SJSA1 (cell line): ENCODE measurements at regions not wholly inside any gene's neighbourhood (a gene's known extent, or its start where the extent isn't known, plus 50 kb on each side); places are given as distances from the start of the nearest gene placed in this dataset.
A peak's percentile ranks its signal among the peaks of the same experiment; 100 is the strongest.

ENCODE experiments used
- DNase-seq, 2 experiments: peaks; one replicate each; pipeline ENCODE4 v3.0.0-alpha.2; 2015 to 2020; ENCODE audit warnings: low spot score in 2 of 2, low read depth in 1 of 2
- H3K27ac ChIP-seq: fragments of 250-450 bp; sonication (Bioruptor Pico); 2 replicates; pipeline ENCODE4 v1.5.1; 2020; ENCODE audit warnings: mild to moderate bottlenecking, moderate library complexity
- H3K27me3 ChIP-seq: fragments of 250-450 bp; sonication (Bioruptor Pico); replicated peaks from 2 replicates; pipeline ENCODE4 v1.5.1; 2020; ENCODE audit warnings: mild to moderate bottlenecking, moderate library complexity
- H3K36me3 ChIP-seq: fragments of 250-450 bp; sonication (Bioruptor Pico); 2 replicates; pipeline ENCODE4 v1.5.1; 2020; ENCODE audit warnings: mild to moderate bottlenecking
- H3K4me1 ChIP-seq: fragments of 250-450 bp; sonication (Bioruptor Pico); replicated peaks from 2 replicates; pipeline ENCODE4 v1.6.1; 2021; ENCODE audit warnings: mild to moderate bottlenecking
- H3K4me3 ChIP-seq: fragments of 250-450 bp; sonication (Bioruptor Pico); 2 replicates; pipeline ENCODE4 v1.5.1; 2020; ENCODE audit warnings: mild to moderate bottlenecking
- H3K9me3 ChIP-seq: fragments of 250-450 bp; sonication (Bioruptor Pico); replicated peaks from 2 replicates; pipeline ENCODE4 v1.5.1; 2020; ENCODE audit warnings: mild to moderate bottlenecking

GRCh38 chr10:33126742-33127141, 168.7 kb upstream of the ITGB1 start:
- Histone ChIP-seq H3K36me3 (no peaks in the 10 kb centered on the region), H3K4me3 (no peak overlapping the region), H3K4me1 (peaks cover 49% of the 10 kb centered on the region), H3K27me3 (no peaks in the 10 kb centered on the region), H3K27ac (no peak overlapping the region), H3K9me3 (no peaks in the 10 kb centered on the region)
- no peak for DNase-seq

- Histone ChIP-seq H3K36me3 (no peaks in the 10 kb centered on the region), H3K27ac (peak overlapping the region; percentile 10; the same call in 1 of the 2 replicates), H3K9me3 (no peaks in the 10 kb centered on the region), H3K27me3 (no peaks in the 10 kb centered on the region), H3K4me1 (peaks cover 58% of the 10 kb centered on the region), H3K4me3 (no peak overlapping the region)
- no peak for DNase-seq
These were observed 167.8 kb upstream of the ITGB1 start for GRCh38 chr10:33125522-33126517.

GRCh38 chr10:33125111-33125510, 167.1 kb upstream of the ITGB1 start:
- H3K27ac ChIP-seq: no peak overlapping the region
- H3K4me3 ChIP-seq: no peak overlapping the region
- no peaks in the 10 kb centered on the region for H3K36me3 ChIP-seq
- H3K9me3 ChIP-seq: no peaks in the 10 kb centered on the region
- no peak for DNase-seq
- no peaks in the 10 kb centered on the region for H3K27me3 ChIP-seq
- H3K4me1 ChIP-seq: peaks cover 57% of the 10 kb centered on the region

GRCh38 chr10:33123680-33124079, 165.7 kb upstream of the ITGB1 start:
- Histone ChIP-seq H3K27ac (no peak overlapping the region), H3K9me3 (no peaks in the 10 kb centered on the region), H3K36me3 (no peaks in the 10 kb centered on the region), H3K4me3 (no peak overlapping the region), H3K27me3 (no peaks in the 10 kb centered on the region), H3K4me1 (peaks cover 43% of the 10 kb centered on the region)
- no peak for DNase-seq

- no peaks in the 10 kb centered on the region for H3K36me3 ChIP-seq
- no peak overlapping the region for H3K4me3 ChIP-seq
- H3K27ac ChIP-seq: peak overlapping the region; percentile 70
- no peaks in the 10 kb centered on the region for H3K27me3 ChIP-seq
- peak; percentile 92 for DNase-seq
- H3K4me1 ChIP-seq: peaks cover 39% of the 10 kb centered on the region
- H3K9me3 ChIP-seq: no peaks in the 10 kb centered on the region
These were observed 164.2 kb upstream of the ITGB1 start for GRCh38 chr10:33122014-33122809.

GRCh38 chr10:33120700-33121099, 162.7 kb upstream of the ITGB1 start:
- peaks cover 44% of the 10 kb centered on the region for H3K4me1 ChIP-seq
- DNase-seq: no peak
- H3K36me3 ChIP-seq: no peaks in the 10 kb centered on the region
- H3K27ac ChIP-seq: no peak overlapping the region
- no peaks in the 10 kb centered on the region for H3K27me3 ChIP-seq
- H3K9me3 ChIP-seq: no peaks in the 10 kb centered on the region
- H3K4me3 ChIP-seq: no peak overlapping the region

GRCh38 chr10:33120275-33120674, 162.2 kb upstream of the ITGB1 start:
- peaks cover 42% of the 10 kb centered on the region for H3K4me1 ChIP-seq
- no peaks in the 10 kb centered on the region for H3K9me3 ChIP-seq
- no peaks in the 10 kb centered on the region for H3K27me3 ChIP-seq
- H3K36me3 ChIP-seq: no peaks in the 10 kb centered on the region
- no peak overlapping the region for H3K4me3 ChIP-seq
- no peak for DNase-seq
- no peak overlapping the region for H3K27ac ChIP-seq

- Histone ChIP-seq H3K27ac (no peak overlapping the region), H3K9me3 (no peaks in the 10 kb centered on the region), H3K4me3 (no peak overlapping the region), H3K36me3 (no peaks in the 10 kb centered on the region), H3K4me1 (peaks cover 37% of the 10 kb centered on the region), H3K27me3 (no peaks in the 10 kb centered on the region)
- DNase-seq: no peak
These were observed 159.8 kb upstream of the ITGB1 start for GRCh38 chr10:33117816-33118215.

- no peak for DNase-seq
- Histone ChIP-seq H3K27me3 (no peaks in the 10 kb centered on the region), H3K9me3 (no peaks in the 10 kb centered on the region), H3K4me1 (peaks cover 31% of the 10 kb centered on the region), H3K4me3 (no peak overlapping the region), H3K36me3 (no peaks in the 10 kb centered on the region), H3K27ac (no peak overlapping the region)
These were observed 159.2 kb upstream of the ITGB1 start for GRCh38 chr10:33117230-33117629.

- Histone ChIP-seq H3K36me3 (no peaks in the 10 kb centered on the region), H3K4me1 (peaks cover 23% of the 10 kb centered on the region), H3K27me3 (no peaks in the 10 kb centered on the region), H3K4me3 (no peak overlapping the region), H3K9me3 (no peaks in the 10 kb centered on the region), H3K27ac (no peak overlapping the region)
- peak; percentile 62 to 67 for DNase-seq
These were observed 158.0 kb upstream of the ITGB1 start for GRCh38 chr10:33115738-33116719.

GRCh38 chr10:33114451-33114952, 156.5 kb upstream of the ITGB1 start:
- H3K36me3 ChIP-seq: no peaks in the 10 kb centered on the region
- no peak overlapping the region for H3K27ac ChIP-seq
- H3K9me3 ChIP-seq: no peaks in the 10 kb centered on the region
- no peaks in the 10 kb centered on the region for H3K27me3 ChIP-seq
- DNase-seq: no peak
- H3K4me3 ChIP-seq: no peak overlapping the region
- H3K4me1 ChIP-seq: peaks cover 20% of the 10 kb centered on the region

- Histone ChIP-seq H3K36me3 (no peaks in the 10 kb centered on the region), H3K4me3 (no peak overlapping the region), H3K27me3 (no peaks in the 10 kb centered on the region), H3K27ac (no peak overlapping the region), H3K9me3 (no peaks in the 10 kb centered on the region), H3K4me1 (peaks cover 20% of the 10 kb centered on the region)
- no peak for DNase-seq
These were observed 155.4 kb upstream of the ITGB1 start for GRCh38 chr10:33113466-33113865.

GRCh38 chr10:33112831-33113455, 154.9 kb upstream of the ITGB1 start:
- H3K27me3 ChIP-seq: no peaks in the 10 kb centered on the region
- H3K4me1 ChIP-seq: peaks cover 20% of the 10 kb centered on the region
- H3K9me3 ChIP-seq: no peaks in the 10 kb centered on the region
- no peaks in the 10 kb centered on the region for H3K36me3 ChIP-seq
- H3K27ac ChIP-seq: no peak overlapping the region
- DNase-seq: no peak
- H3K4me3 ChIP-seq: no peak overlapping the region
